ENCODE measurements at regions not wholly inside any gene's neighbourhood (a gene's known extent, or its start where the extent isn't known, plus 50 kb on each side); places are given as distances from the start of the nearest gene placed in this dataset.

- Histone ChIP-seq H2AFZ (ENCODE audit: low read length) (no peak overlapping the region), H3K9me3 (ENCODE audit: low read length) (no peaks in the 10 kb centered on the region), H3K27ac (ENCODE audit: low read depth, low read length, poor library complexity, severe bottlenecking) (no peak overlapping the region), H3K4me1 (ENCODE audit: insufficient read depth, low read length, severe bottlenecking) (no peaks in the 10 kb centered on the region), H3K27me3 (ENCODE audit: insufficient read depth, low read length) (no peaks in the 10 kb centered on the region), H3K4me3 (ENCODE audit: low read depth, low read length, poor library complexity, severe bottlenecking) (no peak overlapping the region), H4K20me1 (ENCODE audit: insufficient read depth, low read length) (no peaks in the 10 kb centered on the region), H3K4me2 (ENCODE audit: low read length) (no peak overlapping the region), H3K9ac (ENCODE audit: low read length) (no peak overlapping the region), H3K9me2 (ENCODE audit: low read depth, low read length) (no peaks in the 10 kb centered on the region), H3K36me3 (ENCODE audit: insufficient read depth, low read length) (no peaks in the 10 kb centered on the region), H3K79me2 (ENCODE audit: insufficient read depth, low read length) (no peaks in the 10 kb centered on the region), H3F3A (ENCODE audit: insufficient read depth, low read length) (no peaks in the 10 kb centered on the region)
- TF ChIP-seq CTCF (IDR thresholded peaks at IDR 0.05; ENCODE audit: low read length) (no peak), EZH2 (IDR thresholded peaks at IDR 0.05; ENCODE audit: borderline replicate concordance, low read length) (no peak)
Observed at GRCh38 chr3:70840106-70840870, 527.9 kb upstream of the MDFIC2 start.

GRCh38 chr3:70833239-70833960 lies 521.0 kb upstream of the MDFIC2 start:
- no peaks in the 10 kb centered on the region for H3K27me3 ChIP-seq (ENCODE audit: insufficient read depth, low read length)
- no peak for TF ChIP-seq CTCF (IDR thresholded peaks at IDR 0.05; ENCODE audit: low read length)
- no peak for TF ChIP-seq EZH2 (IDR thresholded peaks at IDR 0.05; ENCODE audit: borderline replicate concordance, low read length)
- H3F3A ChIP-seq (ENCODE audit: insufficient read depth, low read length), result no peaks in the 10 kb centered on the region
- no peak overlapping the region for H3K4me3 ChIP-seq (ENCODE audit: low read depth, low read length, poor library complexity, severe bottlenecking)
- no peak overlapping the region for H3K4me2 ChIP-seq (ENCODE audit: low read length)
- H3K79me2 ChIP-seq (ENCODE audit: insufficient read depth, low read length), result no peaks in the 10 kb centered on the region
- H3K9ac ChIP-seq (ENCODE audit: low read length), result no peak overlapping the region
- H2AFZ ChIP-seq (ENCODE audit: low read length), result no peak overlapping the region
- H3K4me1 ChIP-seq (ENCODE audit: insufficient read depth, low read length, severe bottlenecking), result no peaks in the 10 kb centered on the region
- H3K27ac ChIP-seq (ENCODE audit: low read depth, low read length, poor library complexity, severe bottlenecking), result no peak overlapping the region
- H3K9me3 ChIP-seq (ENCODE audit: low read length), result no peaks in the 10 kb centered on the region
- H3K9me2 ChIP-seq (ENCODE audit: low read depth, low read length), result no peaks in the 10 kb centered on the region
- no peaks in the 10 kb centered on the region for H4K20me1 ChIP-seq (ENCODE audit: insufficient read depth, low read length)
- H3K36me3 ChIP-seq (ENCODE audit: insufficient read depth, low read length), result no peaks in the 10 kb centered on the region

GRCh38 chr3:70832834-70833205 lies 520.4 kb upstream of the MDFIC2 start:
- no peak overlapping the region for H2AFZ ChIP-seq (ENCODE audit: low read length)
- H3K9me2 ChIP-seq (ENCODE audit: low read depth, low read length), result no peaks in the 10 kb centered on the region
- no peaks in the 10 kb centered on the region for H3K27me3 ChIP-seq (ENCODE audit: insufficient read depth, low read length)
- no peaks in the 10 kb centered on the region for H3K4me1 ChIP-seq (ENCODE audit: insufficient read depth, low read length, severe bottlenecking)
- no peak overlapping the region for H3K27ac ChIP-seq (ENCODE audit: low read depth, low read length, poor library complexity, severe bottlenecking)
- no peaks in the 10 kb centered on the region for H3K36me3 ChIP-seq (ENCODE audit: insufficient read depth, low read length)
- H3K4me3 ChIP-seq (ENCODE audit: low read depth, low read length, poor library complexity, severe bottlenecking), result no peak overlapping the region
- no peaks in the 10 kb centered on the region for H4K20me1 ChIP-seq (ENCODE audit: insufficient read depth, low read length)
- H3K9ac ChIP-seq (ENCODE audit: low read length), result no peak overlapping the region
- no peaks in the 10 kb centered on the region for H3K9me3 ChIP-seq (ENCODE audit: low read length)
- TF ChIP-seq CTCF (IDR thresholded peaks at IDR 0.05; ENCODE audit: low read length) (no peak), EZH2 (IDR thresholded peaks at IDR 0.05; ENCODE audit: borderline replicate concordance, low read length) (no peak)
- H3F3A ChIP-seq (ENCODE audit: insufficient read depth, low read length), result no peaks in the 10 kb centered on the region
- H3K79me2 ChIP-seq (ENCODE audit: insufficient read depth, low read length), result no peaks in the 10 kb centered on the region
- H3K4me2 ChIP-seq (ENCODE audit: low read length), result no peak overlapping the region

All from OCI-LY1 (cell line).